HL-60 (cell line): ENCODE measurements at regions not wholly inside any gene's neighbourhood (a gene's known extent, or its start where the extent isn't known, plus 50 kb on each side); places are given as distances from the start of the nearest gene placed in this dataset.

Experiments
- CTCF ChIP-seq: IDR thresholded peaks from one replicate; pipeline ENCODE4 v1.5.1; 2011; ENCODE audit warnings: low read length, control low read depth, inconsistent platforms; ENCODE audit not compliant: insufficient read depth
- GABPA ChIP-seq: IDR thresholded peaks from 2 replicates; pipeline ENCODE4 v1.6.1; 2012; ENCODE audit warnings: low read depth
- POLR2AphosphoS5 ChIP-seq: IDR thresholded peaks from 2 replicates; pipeline ENCODE4 v1.6.1; 2012; ENCODE audit warnings: low read depth
- SPI1 ChIP-seq: IDR thresholded peaks from 2 replicates; pipeline ENCODE4 v1.6.1; 2012; ENCODE audit warnings: low read depth, mild to moderate bottlenecking, borderline replicate concordance
- TF ChIP-seq, protein P1 (sequence below): IDR thresholded peaks from 2 replicates; pipeline ENCODE4 v1.6.1; 2012; ENCODE audit warnings: low read depth; ENCODE audit not compliant: insufficient replicate concordance

- TF ChIP-seq CTCF (no peak), POLR2AphosphoS5 (no peak), GABPA (no peak), SPI1 (no peak)
- TF ChIP-seq, protein P1, sequence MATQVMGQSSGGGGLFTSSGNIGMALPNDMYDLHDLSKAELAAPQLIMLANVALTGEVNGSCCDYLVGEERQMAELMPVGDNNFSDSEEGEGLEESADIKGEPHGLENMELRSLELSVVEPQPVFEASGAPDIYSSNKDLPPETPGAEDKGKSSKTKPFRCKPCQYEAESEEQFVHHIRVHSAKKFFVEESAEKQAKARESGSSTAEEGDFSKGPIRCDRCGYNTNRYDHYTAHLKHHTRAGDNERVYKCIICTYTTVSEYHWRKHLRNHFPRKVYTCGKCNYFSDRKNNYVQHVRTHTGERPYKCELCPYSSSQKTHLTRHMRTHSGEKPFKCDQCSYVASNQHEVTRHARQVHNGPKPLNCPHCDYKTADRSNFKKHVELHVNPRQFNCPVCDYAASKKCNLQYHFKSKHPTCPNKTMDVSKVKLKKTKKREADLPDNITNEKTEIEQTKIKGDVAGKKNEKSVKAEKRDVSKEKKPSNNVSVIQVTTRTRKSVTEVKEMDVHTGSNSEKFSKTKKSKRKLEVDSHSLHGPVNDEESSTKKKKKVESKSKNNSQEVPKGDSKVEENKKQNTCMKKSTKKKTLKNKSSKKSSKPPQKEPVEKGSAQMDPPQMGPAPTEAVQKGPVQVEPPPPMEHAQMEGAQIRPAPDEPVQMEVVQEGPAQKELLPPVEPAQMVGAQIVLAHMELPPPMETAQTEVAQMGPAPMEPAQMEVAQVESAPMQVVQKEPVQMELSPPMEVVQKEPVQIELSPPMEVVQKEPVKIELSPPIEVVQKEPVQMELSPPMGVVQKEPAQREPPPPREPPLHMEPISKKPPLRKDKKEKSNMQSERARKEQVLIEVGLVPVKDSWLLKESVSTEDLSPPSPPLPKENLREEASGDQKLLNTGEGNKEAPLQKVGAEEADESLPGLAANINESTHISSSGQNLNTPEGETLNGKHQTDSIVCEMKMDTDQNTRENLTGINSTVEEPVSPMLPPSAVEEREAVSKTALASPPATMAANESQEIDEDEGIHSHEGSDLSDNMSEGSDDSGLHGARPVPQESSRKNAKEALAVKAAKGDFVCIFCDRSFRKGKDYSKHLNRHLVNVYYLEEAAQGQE: peak; percentile 88
Observed at GRCh38 chr22:26977741-26978376, 320.5 kb downstream of the MIAT start.
